Spleen (tissue), 11 donors: ENCODE measurements at regions not wholly inside any gene's neighbourhood (a gene's known extent, or its start where the extent isn't known, plus 50 kb on each side); places are given as distances from the start of the nearest gene placed in this dataset.

Experiments
- DNase-seq: peaks from one replicate; pipeline ENCODE4 v3.0.0-alpha.2; 2020
- H3K27ac ChIP-seq, 8 donors: fragments of 200-600 bp; sonication (generic) in 7 of 8; 1 replicate in 4 of 8; 2 replicates in 4 of 8; pipeline versions ENCODE4 v1.5.0 to v1.8.0; 2016 to 2021; ENCODE audit warnings: inconsistent platforms in 4 of 8, mild to moderate bottlenecking in 4 of 8, moderate library complexity in 1 of 8
- H3K27me3 ChIP-seq, 7 donors: fragments of 200-600 bp; sonication (generic) in 6 of 7; replicated peaks in 1 of 7; 1 replicate in 4 of 7; 2 replicates in 3 of 7; pipeline versions ENCODE4 v1.5.0 to v1.8.0; 2016 to 2021; ENCODE audit warnings: inconsistent platforms in 3 of 7, mild to moderate bottlenecking in 1 of 7
- H3K36me3 ChIP-seq, 6 donors: fragments of 200-600 bp; sonication (generic) in 5 of 6; 1 replicate in 4 of 6; 2 replicates in 2 of 6; pipeline versions ENCODE4 v1.5.0 to v1.8.0; 2016 to 2021; ENCODE audit warnings: inconsistent platforms in 2 of 6
- H3K4me1 ChIP-seq, 6 donors: fragments of 200-600 bp; sonication (generic) in 5 of 6; 1 replicate in 3 of 6; 2 replicates in 3 of 6; pipeline versions ENCODE4 v1.5.0 to v1.8.0; 2016 to 2021; ENCODE audit warnings: inconsistent platforms in 3 of 6
- H3K4me3 ChIP-seq, 8 donors: fragments of 200-600 bp; sonication (generic) in 7 of 8; 1 replicate in 4 of 8; 2 replicates in 4 of 8; pipeline versions ENCODE4 v1.5.0 to v1.8.0; 2016 to 2021; ENCODE audit warnings: inconsistent platforms in 4 of 8, mild to moderate bottlenecking in 4 of 8, moderate library complexity in 2 of 8
- H3K9me3 ChIP-seq, 8 donors: fragments of 200-600 bp; sonication (generic) in 7 of 8; 1 replicate in 4 of 8; 2 replicates in 4 of 8; pipeline versions ENCODE4 v1.5.0 to v1.8.0; 2016 to 2021; ENCODE audit warnings: inconsistent platforms in 4 of 8
- POLR2A ChIP-seq, 3 donors: fragments of 450-650 bp; IDR thresholded peaks; one replicate each; pipeline ENCODE4 v1.5.1; 2017; ENCODE audit warnings: antibody characterized with exemption in 3 of 3, mild to moderate bottlenecking in 1 of 3
- POLR2AphosphoS5 ChIP-seq, 3 donors: sonication (generic); formaldehyde crosslinking; IDR thresholded peaks; one replicate each; pipeline ENCODE4 v1.5.1; 2017; ENCODE audit warnings: antibody characterized with exemption in 3 of 3
- WGBS, 5 donors: extraction: QIAGEN DNeasy Blood & Tissue Kit in 3 of 5; methylation state at CpG; one replicate each; pipeline versions ENCODE4 v1.1.5 to v1.1.7; 2013 to 2018; 5-methylcytosine and 5-hydroxymethylcytosine counted together
- intact Hi-C: fragments of 100-400 bp; cut with DNase I; formaldehyde crosslinking; loops from one replicate; pipeline ENCODE4 v1.15.0; 2023; ENCODE audit warnings: low total_unique reads
- TF ChIP-seq, protein P1 (sequence below), 11 experiments: fragments of 200-600 bp in 7 of 11; fragments of 450-650 bp in 4 of 11; sonication (generic) in 4 of 11; IDR thresholded peaks in 8 of 11; conservative IDR thresholded peaks in 3 of 11; 1 replicate in 7 of 11; 2 replicates in 4 of 11; pipeline versions ENCODE4 v1.4.0 to v1.8.0; 2016 to 2021; ENCODE audit warnings: antibody characterized with exemption in 11 of 11, inconsistent platforms in 4 of 11, mild to moderate bottlenecking in 1 of 11
- donor health status: healthy with polysubstance abuse.
- donor health status: DM: no; HTN: no; CAD: no; lungs with moderate emphysema.
- donor health status: DM: no; HTN: no; CAD: no.
- donor health status: Bipolar disorder and iron deficiency.
- donor health status: healthy.
- donor health status: DM: no; HTN: no; CAD: no.
- donor health status: DM: yes; HTN: yes; CAD: no.

GRCh38 chr2:74039611-74040010, 54.9 kb downstream of the TET3 start:
- H3K36me3 ChIP-seq, result no peaks in the 10 kb centered on the region
- intact Hi-C loops, result no loop called here
- no peak overlapping the region for H3K27ac ChIP-seq
- H3K4me1 ChIP-seq, result peaks cover 23 to 75% (median 51%) of the 10 kb centered on the region in 6 donors
- H3K27me3 ChIP-seq, result no peaks in the 10 kb centered on the region
- no peaks in the 10 kb centered on the region for H3K9me3 ChIP-seq
- TF ChIP-seq POLR2AphosphoS5 (IDR thresholded peaks at IDR 0.05), result no peak
- TF ChIP-seq POLR2A (IDR thresholded peaks at IDR 0.05), result no peak
- TF ChIP-seq, protein P1, sequence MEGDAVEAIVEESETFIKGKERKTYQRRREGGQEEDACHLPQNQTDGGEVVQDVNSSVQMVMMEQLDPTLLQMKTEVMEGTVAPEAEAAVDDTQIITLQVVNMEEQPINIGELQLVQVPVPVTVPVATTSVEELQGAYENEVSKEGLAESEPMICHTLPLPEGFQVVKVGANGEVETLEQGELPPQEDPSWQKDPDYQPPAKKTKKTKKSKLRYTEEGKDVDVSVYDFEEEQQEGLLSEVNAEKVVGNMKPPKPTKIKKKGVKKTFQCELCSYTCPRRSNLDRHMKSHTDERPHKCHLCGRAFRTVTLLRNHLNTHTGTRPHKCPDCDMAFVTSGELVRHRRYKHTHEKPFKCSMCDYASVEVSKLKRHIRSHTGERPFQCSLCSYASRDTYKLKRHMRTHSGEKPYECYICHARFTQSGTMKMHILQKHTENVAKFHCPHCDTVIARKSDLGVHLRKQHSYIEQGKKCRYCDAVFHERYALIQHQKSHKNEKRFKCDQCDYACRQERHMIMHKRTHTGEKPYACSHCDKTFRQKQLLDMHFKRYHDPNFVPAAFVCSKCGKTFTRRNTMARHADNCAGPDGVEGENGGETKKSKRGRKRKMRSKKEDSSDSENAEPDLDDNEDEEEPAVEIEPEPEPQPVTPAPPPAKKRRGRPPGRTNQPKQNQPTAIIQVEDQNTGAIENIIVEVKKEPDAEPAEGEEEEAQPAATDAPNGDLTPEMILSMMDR (IDR thresholded peaks at IDR 0.05 in 8 of 11, conservative IDR thresholded peaks at IDR 0.05 in 3 of 11), result no peak
- no peak overlapping the region for H3K4me3 ChIP-seq
- DNase-seq, result no peak
- 77 to 100% (median 94%) methylated on average over 2 of the region's 2 CpGs for WGBS, 5 donors

DNA sequence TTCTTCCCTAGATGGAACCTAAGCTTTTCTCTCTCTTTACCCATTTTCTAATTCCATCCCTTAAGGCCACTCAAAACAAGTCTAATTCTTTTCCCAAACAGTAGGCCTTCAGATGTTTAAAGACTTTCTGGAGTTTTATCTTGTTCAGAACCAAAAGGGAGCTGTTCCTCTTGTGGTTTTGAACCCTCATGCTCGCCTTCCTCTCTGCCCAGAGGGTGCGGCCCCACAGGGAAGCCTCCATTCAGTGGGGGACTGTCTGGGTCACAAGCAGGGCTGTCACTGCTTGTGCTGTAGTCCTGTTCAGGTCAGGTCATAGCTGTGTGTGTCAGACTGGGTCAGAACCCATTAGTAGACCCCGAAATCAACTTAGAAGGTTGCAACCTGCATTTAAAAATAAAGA, 56.5 kb downstream of the TET3 start:
- H3K27ac ChIP-seq, result peak overlapping the region in 1 of 8 donors; percentile 30
- 36 to 63% (median 44%) methylated on average over 3 of the region's 3 CpGs for WGBS, 5 donors
- no peak overlapping the region for H3K4me3 ChIP-seq
- no peaks in the 10 kb centered on the region for H3K27me3 ChIP-seq
- peaks cover 23 to 62% (median 44%) of the 10 kb centered on the region in 6 donors for H3K4me1 ChIP-seq
- intact Hi-C loops, result no loop called here
- peaks cover 0 to 7% (median 2%) of the 10 kb centered on the region in 6 donors for H3K36me3 ChIP-seq
- no peaks in the 10 kb centered on the region for H3K9me3 ChIP-seq
- TF ChIP-seq POLR2A (IDR thresholded peaks at IDR 0.05), result no peak
- no peak for TF ChIP-seq POLR2AphosphoS5 (IDR thresholded peaks at IDR 0.05)
- TF ChIP-seq, protein P1 (IDR thresholded peaks at IDR 0.05 in 8 of 11, conservative IDR thresholded peaks at IDR 0.05 in 3 of 11), result no peak
- no peak for DNase-seq

DNA sequence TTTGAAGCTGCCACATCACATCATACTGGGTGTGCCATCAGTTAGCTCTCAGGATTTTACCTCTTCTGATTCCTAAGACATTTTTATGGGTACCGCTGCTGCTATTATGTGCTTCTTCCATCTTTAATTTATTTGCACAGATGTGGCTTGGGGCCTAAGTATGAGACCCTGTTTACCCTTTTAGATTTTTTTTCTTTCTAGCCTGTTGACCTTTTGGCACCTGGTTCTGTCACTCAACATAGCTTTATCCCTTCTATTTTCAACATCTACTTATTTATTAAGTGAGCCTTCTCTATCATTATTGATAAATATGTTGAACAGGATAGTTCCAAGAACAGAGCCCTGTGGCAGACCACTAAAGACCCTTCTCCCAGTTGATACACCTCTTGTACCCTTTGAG, 57.0 kb downstream of the TET3 start:
- no peak for DNase-seq
- Histone ChIP-seq H3K4me1 (peaks cover 18 to 56% (median 39%) of the 10 kb centered on the region in 6 donors), H3K4me3 (no peak overlapping the region), H3K27ac (no peak overlapping the region), H3K27me3 (no peaks in the 10 kb centered on the region), H3K9me3 (no peaks in the 10 kb centered on the region), H3K36me3 (peaks cover 0 to 12% (median 7%) of the 10 kb centered on the region in 6 donors)
- TF ChIP-seq, protein P1 (IDR thresholded peaks at IDR 0.05 in 8 of 11, conservative IDR thresholded peaks at IDR 0.05 in 3 of 11), result no peak
- TF ChIP-seq POLR2A (IDR thresholded peaks at IDR 0.05) (no peak), POLR2AphosphoS5 (IDR thresholded peaks at IDR 0.05) (no peak)
- 93 to 100% (median 100%) methylated on average over 1 of the region's 1 CpG for WGBS, 5 donors
- intact Hi-C loops, result no loop called here

GRCh38 chr2:74042606-74043005, 57.9 kb downstream of the TET3 start:
- 90 to 96% (median 92%) methylated on average over 3 of the region's 3 CpGs for WGBS, 5 donors
- no peak for DNase-seq
- H3K27ac ChIP-seq, result no peak overlapping the region
- intact Hi-C loops, result no loop called here
- TF ChIP-seq POLR2A (IDR thresholded peaks at IDR 0.05) (no peak), POLR2AphosphoS5 (IDR thresholded peaks at IDR 0.05) (no peak)
- TF ChIP-seq, protein P1 (IDR thresholded peaks at IDR 0.05 in 8 of 11, conservative IDR thresholded peaks at IDR 0.05 in 3 of 11), result no peak
- H3K4me1 ChIP-seq, result peaks cover 10 to 47% (median 30%) of the 10 kb centered on the region in 6 donors
- no peaks in the 10 kb centered on the region for H3K27me3 ChIP-seq
- H3K9me3 ChIP-seq, result no peaks in the 10 kb centered on the region
- H3K36me3 ChIP-seq, result peaks cover 0 to 21% (median 16%) of the 10 kb centered on the region in 6 donors
- H3K4me3 ChIP-seq, result no peak overlapping the region
